Activated T-cell treated with anti-CD3 and anti-CD28 coated beads, Interleukin-2, amount 50 U/mL, for 1 hour (primary cell): ENCODE measurements at regions not wholly inside any gene's neighbourhood (a gene's known extent, or its start where the extent isn't known, plus 50 kb on each side); places are given as distances from the start of the nearest gene placed in this dataset.

Experiments used
- DNase-seq: peaks from one replicate; pipeline ENCODE4 v3.0.0-alpha.2; 2020

- DNase-seq: no peak
These were observed 450.3 kb upstream of the THRB start for GRCh38 chr3:24944805-24945520.

- no peak for DNase-seq
These were observed 450.9 kb upstream of the THRB start for GRCh38 chr3:24945563-24945962.

GRCh38 chr3:24947103-24947502 is 452.5 kb upstream of the THRB start:
- DNase-seq: no peak

GRCh38 chr3:24951180-24951579 is 456.5 kb upstream of the THRB start:
- DNase-seq: no peak

- no peak for DNase-seq
These were observed 457.7 kb upstream of the THRB start for GRCh38 chr3:24952388-24952787.

GRCh38 chr3:24953060-24953771 is 458.6 kb upstream of the THRB start:
- no peak for DNase-seq

- DNase-seq: no peak
These were observed 462.0 kb upstream of the THRB start for GRCh38 chr3:24956613-24957012.

GRCh38 chr3:24958271-24958670 is 463.6 kb upstream of the THRB start:
- no peak for DNase-seq

GRCh38 chr3:24958910-24959447 is 464.3 kb upstream of the THRB start:
- DNase-seq: no peak

GRCh38 chr3:24963762-24964625 is 464.1 kb upstream of the RARB start:
- no peak for DNase-seq

GRCh38 chr3:24965706-24966385 is 462.2 kb upstream of the RARB start:
- no peak for DNase-seq

- DNase-seq: no peak
These were observed 460.0 kb upstream of the RARB start for GRCh38 chr3:24968036-24968435.

GRCh38 chr3:24972491-24972890 is 455.6 kb upstream of the RARB start:
- DNase-seq: no peak

- DNase-seq: no peak
These were observed 446.8 kb upstream of the RARB start for GRCh38 chr3:24981309-24981708.

GRCh38 chr3:24981924-24982323 is 446.1 kb upstream of the RARB start:
- DNase-seq: no peak

- DNase-seq: no peak
These were observed 442.4 kb upstream of the RARB start for GRCh38 chr3:24985668-24986067.

GRCh38 chr3:24986612-24987011 is 441.5 kb upstream of the RARB start:
- no peak for DNase-seq

GRCh38 chr3:24999357-24999756 is 428.7 kb upstream of the RARB start:
- DNase-seq: no peak

- no peak for DNase-seq
These were observed 427.0 kb upstream of the RARB start for GRCh38 chr3:25000971-25001591.

GRCh38 chr3:25002052-25002451 is 426.0 kb upstream of the RARB start:
- DNase-seq: no peak

- no peak for DNase-seq
These were observed 419.9 kb upstream of the RARB start for GRCh38 chr3:25007974-25008658.

- DNase-seq: no peak
These were observed 418.4 kb upstream of the RARB start for GRCh38 chr3:25009665-25010064.
